ENCODE measurements at regions not wholly inside any gene's neighbourhood (a gene's known extent, or its start where the extent isn't known, plus 50 kb on each side); places are given as distances from the start of the nearest gene placed in this dataset.
A peak's percentile ranks its signal among the peaks of the same experiment; 100 is the strongest.

- WGBS (ENCODE audit: insufficient coverage) = 100% methylated on average over 2 of the region's 2 CpGs
- Histone ChIP-seq H3K36me3 (ENCODE audit: control insufficient read depth in 4 of 4, insufficient read depth in 4 of 4, low read length in 3 of 4) (no peaks in the 10 kb centered on the region), H3K9me3 (ENCODE audit: control extremely low read depth in 1 of 5, control insufficient read depth in 4 of 5, insufficient read depth in 2 of 5, low read depth in 1 of 5, low read length in 4 of 5) (peaks cover 0 to 15% (median 4%) of the 10 kb centered on the region in 5 experiments), H3K27ac (ENCODE audit: insufficient read depth in 1 of 2, low read depth in 1 of 2, low read length in 2 of 2, poor library complexity in 1 of 2, severe bottlenecking in 2 of 2) (no peak overlapping the region), H3K27me3 (replicated peaks in 2 of 5; ENCODE audit: control insufficient read depth in 4 of 5, insufficient read depth in 5 of 5, low read length in 4 of 5) (no peaks in the 10 kb centered on the region), H3K4me3 (ENCODE audit: control insufficient read depth in 1 of 7, extremely low read depth in 1 of 7, insufficient read depth in 4 of 7, low read depth in 2 of 7, low read length in 6 of 7) (no peak overlapping the region), H3K4me1 (ENCODE audit: control extremely low read depth in 1 of 4, control insufficient read depth in 4 of 4, insufficient read depth in 4 of 4, low read length in 3 of 4) (no peaks in the 10 kb centered on the region)
- POLR2A ChIA-PET = no interaction called here
- CTCF ChIA-PET = interaction anchor here (1.2 kb wide), 1 partner anchor 22 kb away, joined by 3 read pairs; no protein-coding TSS in a partner anchor
- no peak for DNase-seq
These were observed 86.3 kb downstream of the NUS1 start for GRCh38 chr6:117761610-117762009.

- CTCF ChIA-PET = no interaction called here
- WGBS (ENCODE audit: insufficient coverage) = 100% methylated on average over 1 of the region's 2 CpGs
- peaks cover 0 to 2% (median 0%) of the 10 kb centered on the region in 5 experiments for H3K27me3 ChIP-seq (replicated peaks in 2 of 5; ENCODE audit: control insufficient read depth in 4 of 5, insufficient read depth in 5 of 5, low read length in 4 of 5)
These were observed 96.1 kb downstream of the NUS1 start for GRCh38 chr6:117771403-117771802.

DNA sequence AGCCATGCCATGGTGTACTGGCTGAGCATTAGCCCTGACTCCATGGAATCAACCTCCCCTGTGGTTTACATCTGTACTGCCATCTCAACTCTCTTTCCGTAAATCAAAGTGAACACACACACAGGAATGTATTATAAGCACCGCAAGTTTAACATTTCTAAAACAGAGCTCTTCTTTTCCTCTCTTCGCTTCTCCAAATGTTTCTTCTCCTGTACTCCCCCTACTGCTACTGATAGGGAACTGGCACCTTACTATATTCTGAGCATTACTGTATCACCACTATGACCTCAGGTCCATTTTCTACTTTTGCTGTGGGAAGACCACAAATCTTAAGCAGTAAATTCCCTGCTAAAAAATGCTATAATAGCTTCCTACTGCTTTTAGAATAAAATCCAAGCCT lies 101.2 kb downstream of the NUS1 start:
- Histone ChIP-seq H3K9me3 (ENCODE audit: control extremely low read depth in 1 of 5, control insufficient read depth in 4 of 5, insufficient read depth in 2 of 5, low read depth in 1 of 5, low read length in 4 of 5) (no peaks in the 10 kb centered on the region), H3K27ac (ENCODE audit: insufficient read depth in 1 of 2, low read depth in 1 of 2, low read length in 2 of 2, poor library complexity in 1 of 2, severe bottlenecking in 2 of 2) (no peak overlapping the region), H3K4me1 (ENCODE audit: control extremely low read depth in 1 of 4, control insufficient read depth in 4 of 4, insufficient read depth in 4 of 4, low read length in 3 of 4) (no peaks in the 10 kb centered on the region), H3K36me3 (ENCODE audit: control insufficient read depth in 4 of 4, insufficient read depth in 4 of 4, low read length in 3 of 4) (no peaks in the 10 kb centered on the region), H3K27me3 (replicated peaks in 2 of 5; ENCODE audit: control insufficient read depth in 4 of 5, insufficient read depth in 5 of 5, low read length in 4 of 5) (peaks cover 0 to 2% (median 0%) of the 10 kb centered on the region in 5 experiments), H3K4me3 (ENCODE audit: control insufficient read depth in 1 of 7, extremely low read depth in 1 of 7, insufficient read depth in 4 of 7, low read depth in 2 of 7, low read length in 6 of 7) (no peak overlapping the region)
- WGBS (ENCODE audit: insufficient coverage) = 64% methylated on average over 2 of the region's 3 CpGs
- peak in 2 of 3 donors; percentile 1 to 6 for DNase-seq
- CTCF ChIA-PET = interaction anchor here (1.0 kb wide), 1 partner anchor 9 kb away, joined by 3 read pairs; no protein-coding TSS in a partner anchor
- POLR2A ChIA-PET = no interaction called here

More at GRCh38 chr6:117771403-117771802, 96.1 kb downstream of the NUS1 start:
- no peaks in the 10 kb centered on the region for H3K36me3 ChIP-seq (ENCODE audit: control insufficient read depth in 4 of 4, insufficient read depth in 4 of 4, low read length in 3 of 4)
- H3K27ac ChIP-seq (ENCODE audit: insufficient read depth in 1 of 2, low read depth in 1 of 2, low read length in 2 of 2, poor library complexity in 1 of 2, severe bottlenecking in 2 of 2) = no peak overlapping the region
- no peak overlapping the region for H3K4me3 ChIP-seq (ENCODE audit: control insufficient read depth in 1 of 7, extremely low read depth in 1 of 7, insufficient read depth in 4 of 7, low read depth in 2 of 7, low read length in 6 of 7)
- H3K9me3 ChIP-seq (ENCODE audit: control extremely low read depth in 1 of 5, control insufficient read depth in 4 of 5, insufficient read depth in 2 of 5, low read depth in 1 of 5, low read length in 4 of 5) = peaks cover 0 to 2% (median 0%) of the 10 kb centered on the region in 5 experiments
- POLR2A ChIA-PET = interaction anchor here (0.5 kb wide), 1 partner anchor 97 kb away, joined by 3 read pairs; no protein-coding TSS in a partner anchor
- no peak for DNase-seq
- H3K4me1 ChIP-seq (ENCODE audit: control extremely low read depth in 1 of 4, control insufficient read depth in 4 of 4, insufficient read depth in 4 of 4, low read length in 3 of 4) = no peaks in the 10 kb centered on the region

GRCh38 chr6:117781550-117781949 lies 106.3 kb downstream of the NUS1 start:
- CTCF ChIA-PET = no interaction called here
- Histone ChIP-seq H3K27me3 (replicated peaks in 2 of 5; ENCODE audit: control insufficient read depth in 4 of 5, insufficient read depth in 5 of 5, low read length in 4 of 5) (no peaks in the 10 kb centered on the region), H3K27ac (ENCODE audit: insufficient read depth in 1 of 2, low read depth in 1 of 2, low read length in 2 of 2, poor library complexity in 1 of 2, severe bottlenecking in 2 of 2) (no peak overlapping the region), H3K4me3 (ENCODE audit: control insufficient read depth in 1 of 7, extremely low read depth in 1 of 7, insufficient read depth in 4 of 7, low read depth in 2 of 7, low read length in 6 of 7) (no peak overlapping the region), H3K36me3 (ENCODE audit: control insufficient read depth in 4 of 4, insufficient read depth in 4 of 4, low read length in 3 of 4) (no peaks in the 10 kb centered on the region), H3K9me3 (ENCODE audit: control extremely low read depth in 1 of 5, control insufficient read depth in 4 of 5, insufficient read depth in 2 of 5, low read depth in 1 of 5, low read length in 4 of 5) (no peaks in the 10 kb centered on the region), H3K4me1 (ENCODE audit: control extremely low read depth in 1 of 4, control insufficient read depth in 4 of 4, insufficient read depth in 4 of 4, low read length in 3 of 4) (no peaks in the 10 kb centered on the region)
- 100% methylated on average over 1 of the region's 3 CpGs for WGBS (ENCODE audit: insufficient coverage)
- no peak for DNase-seq
- POLR2A ChIA-PET = no interaction called here

GRCh38 chr6:117783279-117783678 lies 108.0 kb downstream of the NUS1 start:
- ChIA-PET CTCF (no interaction called here), POLR2A (no interaction called here)
- WGBS (ENCODE audit: insufficient coverage) = 93% methylated on average over 5 of the region's 5 CpGs
- H3K36me3 ChIP-seq (ENCODE audit: control insufficient read depth in 4 of 4, insufficient read depth in 4 of 4, low read length in 3 of 4) = no peaks in the 10 kb centered on the region
- no peaks in the 10 kb centered on the region for H3K27me3 ChIP-seq (replicated peaks in 2 of 5; ENCODE audit: control insufficient read depth in 4 of 5, insufficient read depth in 5 of 5, low read length in 4 of 5)
- no peak overlapping the region for H3K4me3 ChIP-seq (ENCODE audit: control insufficient read depth in 1 of 7, extremely low read depth in 1 of 7, insufficient read depth in 4 of 7, low read depth in 2 of 7, low read length in 6 of 7)
- no peak for DNase-seq
- H3K9me3 ChIP-seq (ENCODE audit: control extremely low read depth in 1 of 5, control insufficient read depth in 4 of 5, insufficient read depth in 2 of 5, low read depth in 1 of 5, low read length in 4 of 5) = no peaks in the 10 kb centered on the region
- H3K4me1 ChIP-seq (ENCODE audit: control extremely low read depth in 1 of 4, control insufficient read depth in 4 of 4, insufficient read depth in 4 of 4, low read length in 3 of 4) = no peaks in the 10 kb centered on the region
- no peak overlapping the region for H3K27ac ChIP-seq (ENCODE audit: insufficient read depth in 1 of 2, low read depth in 1 of 2, low read length in 2 of 2, poor library complexity in 1 of 2, severe bottlenecking in 2 of 2)

GRCh38 chr6:117791012-117791411 lies 115.7 kb downstream of the NUS1 start:
- H3K4me1 ChIP-seq (ENCODE audit: control extremely low read depth in 1 of 4, control insufficient read depth in 4 of 4, insufficient read depth in 4 of 4, low read length in 3 of 4) = no peaks in the 10 kb centered on the region
- no CpG with 5 or more reads among the region's 3 CpGs for WGBS (ENCODE audit: insufficient coverage)
- peaks cover 0 to 3% (median 0%) of the 10 kb centered on the region in 5 experiments for H3K9me3 ChIP-seq (ENCODE audit: control extremely low read depth in 1 of 5, control insufficient read depth in 4 of 5, insufficient read depth in 2 of 5, low read depth in 1 of 5, low read length in 4 of 5)
- DNase-seq = no peak
- H3K36me3 ChIP-seq (ENCODE audit: control insufficient read depth in 4 of 4, insufficient read depth in 4 of 4, low read length in 3 of 4) = no peaks in the 10 kb centered on the region
- ChIA-PET CTCF (no interaction called here), POLR2A (no interaction called here)
- H3K27ac ChIP-seq (ENCODE audit: insufficient read depth in 1 of 2, low read depth in 1 of 2, low read length in 2 of 2, poor library complexity in 1 of 2, severe bottlenecking in 2 of 2) = no peak overlapping the region
- no peaks in the 10 kb centered on the region for H3K27me3 ChIP-seq (replicated peaks in 2 of 5; ENCODE audit: control insufficient read depth in 4 of 5, insufficient read depth in 5 of 5, low read length in 4 of 5)
- H3K4me3 ChIP-seq (ENCODE audit: control insufficient read depth in 1 of 7, extremely low read depth in 1 of 7, insufficient read depth in 4 of 7, low read depth in 2 of 7, low read length in 6 of 7) = no peak overlapping the region

- peaks cover 0 to 3% (median 0%) of the 10 kb centered on the region in 5 experiments for H3K9me3 ChIP-seq (ENCODE audit: control extremely low read depth in 1 of 5, control insufficient read depth in 4 of 5, insufficient read depth in 2 of 5, low read depth in 1 of 5, low read length in 4 of 5)
- 100% methylated on average over 1 of the region's 1 CpG for WGBS (ENCODE audit: insufficient coverage)
- DNase-seq = no peak
- no peaks in the 10 kb centered on the region for H3K27me3 ChIP-seq (replicated peaks in 2 of 5; ENCODE audit: control insufficient read depth in 4 of 5, insufficient read depth in 5 of 5, low read length in 4 of 5)
- H3K4me1 ChIP-seq (ENCODE audit: control extremely low read depth in 1 of 4, control insufficient read depth in 4 of 4, insufficient read depth in 4 of 4, low read length in 3 of 4) = no peaks in the 10 kb centered on the region
- no peak overlapping the region for H3K27ac ChIP-seq (ENCODE audit: insufficient read depth in 1 of 2, low read depth in 1 of 2, low read length in 2 of 2, poor library complexity in 1 of 2, severe bottlenecking in 2 of 2)
- H3K36me3 ChIP-seq (ENCODE audit: control insufficient read depth in 4 of 4, insufficient read depth in 4 of 4, low read length in 3 of 4) = no peaks in the 10 kb centered on the region
- POLR2A ChIA-PET = no interaction called here
- H3K4me3 ChIP-seq (ENCODE audit: control insufficient read depth in 1 of 7, extremely low read depth in 1 of 7, insufficient read depth in 4 of 7, low read depth in 2 of 7, low read length in 6 of 7) = no peak overlapping the region
- CTCF ChIA-PET = no interaction called here
These were observed 111.8 kb upstream of the SLC35F1 start for GRCh38 chr6:117795234-117795633.

Measured in common myeloid progenitor, CD34-positive (primary cell).